CD4-positive, alpha-beta T cell (primary cell): ENCODE measurements at regions not wholly inside any gene's neighbourhood (a gene's known extent, or its start where the extent isn't known, plus 50 kb on each side); places are given as distances from the start of the nearest gene placed in this dataset.

Experiments used
- ATAC-seq: fragments of 200-7000 bp; cut with Tn5 transposase; one replicate; pipeline ENCODE4 v1.10.0; 2022; ENCODE audit warnings: mild to moderate bottlenecking; ENCODE audit not compliant: poor library complexity
- CTCF ChIA-PET: fragments of 350-600 bp; sonication (Branson Sonifier 250); formaldehyde crosslinking; loops from one replicate; lab custom pipeline; 2021; ENCODE audit warnings: antibody characterized with exemption, inconsistent platforms; lab: Charles Lee
- POLR2A ChIA-PET: fragments of 350-600 bp; sonication (Branson Sonifier 250); formaldehyde crosslinking; loops from one replicate; lab custom pipeline; 2021; ENCODE audit warnings: antibody characterized with exemption, inconsistent platforms; lab: Charles Lee
- DNase-seq, 14 experiments: peaks; one replicate each; pipeline ENCODE4 v3.0.0-alpha.2; 2013 to 2020; ENCODE audit warnings: mixed read lengths in 2 of 14
- H3K27ac ChIP-seq, 2 donors: one replicate each; pipeline versions ENCODE4 v1.5.1 to v1.7.0; 2013; ENCODE audit warnings: low read length in 2 of 2, low read depth in 1 of 2, mild to moderate bottlenecking in 1 of 2
- H3K27me3 ChIP-seq, 2 experiments: 1 replicate in 1 of 2; 2 replicates in 1 of 2; pipeline versions ENCODE4 v1.6.1 to v1.7.0; 2013; ENCODE audit warnings: low read length in 2 of 2, control low read depth in 1 of 2, mild to moderate bottlenecking in 1 of 2, moderate library complexity in 1 of 2; ENCODE audit not compliant: insufficient read depth in 2 of 2, control insufficient read depth in 1 of 2
- H3K36me3 ChIP-seq: one replicate; pipeline ENCODE4 v1.6.1; 2013; ENCODE audit warnings: low read length, control low read depth; ENCODE audit not compliant: insufficient read depth
- H3K4me1 ChIP-seq: one replicate; pipeline ENCODE4 v1.6.1; 2013; ENCODE audit warnings: low read length, control low read depth; ENCODE audit not compliant: insufficient read depth
- H3K4me3 ChIP-seq: one replicate; pipeline ENCODE4 v1.5.1; 2013; ENCODE audit warnings: mild to moderate bottlenecking, low read length, moderate library complexity
- H3K9me3 ChIP-seq, 2 experiments: 1 replicate in 1 of 2; 2 replicates in 1 of 2; pipeline versions ENCODE4 v1.6.1 to v1.7.0; 2013; ENCODE audit warnings: low read length in 2 of 2, mild to moderate bottlenecking in 2 of 2, control low read depth in 1 of 2, moderate library complexity in 1 of 2; ENCODE audit not compliant: control insufficient read depth in 1 of 2, insufficient read depth in 1 of 2
- H3K27ac Mint-ChIP-seq: one replicate; pipeline ENCODE4 v1.8.0; 2020; ENCODE audit warnings: mixed read lengths
- H3K27me3 Mint-ChIP-seq: one replicate; pipeline ENCODE4 v1.8.0; 2021; ENCODE audit warnings: mixed read lengths
- H3K36me3 Mint-ChIP-seq: one replicate; pipeline ENCODE4 v1.8.0; 2021; ENCODE audit warnings: low read depth, mixed read lengths
- H3K4me1 Mint-ChIP-seq: one replicate; pipeline ENCODE4 v1.8.0; 2021; ENCODE audit warnings: low read depth, mixed read lengths
- H3K4me3 Mint-ChIP-seq: one replicate; pipeline ENCODE4 v1.8.0; 2020; ENCODE audit warnings: mild to moderate bottlenecking, mixed read lengths
- H3K9me3 Mint-ChIP-seq: one replicate; pipeline ENCODE4 v1.8.0; 2020; ENCODE audit warnings: mixed read lengths
- intact Hi-C, 2 experiments: fragments of 100-400 bp; cut with DNase I in 1 of 2; cut with micrococcal nuclease in 1 of 2; formaldehyde crosslinking; loops; one replicate each; pipeline versions ENCODE4 v1.15.1 to v1.9.0; 2023 to 2025; cut with DNase I, micrococcal nuclease
- TF ChIP-seq, protein P1 (sequence below): fragments of 200-600 bp; IDR thresholded peaks from one replicate; pipeline ENCODE4 v1.8.0; 2022; ENCODE audit warnings: antibody characterized with exemption, mild to moderate bottlenecking

DNA sequence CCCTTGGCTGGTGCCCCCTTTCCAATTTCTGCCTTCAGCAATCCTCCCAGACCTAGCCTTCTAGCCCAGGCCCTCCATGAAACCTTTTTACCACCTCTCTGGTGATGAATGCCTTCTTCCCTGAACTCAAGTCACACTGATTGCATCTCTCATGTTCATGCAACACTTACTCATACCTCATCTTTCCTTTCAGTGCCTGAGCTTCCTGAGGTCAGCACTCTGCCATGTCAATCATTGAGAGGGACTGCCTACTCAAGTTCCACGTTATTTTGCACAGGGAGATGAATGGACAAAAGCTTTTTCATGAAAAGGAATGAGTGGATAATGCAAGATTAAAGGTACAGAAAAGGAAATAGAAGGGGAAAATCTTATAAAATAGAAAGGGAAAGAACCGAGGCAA, 60.1 kb upstream of the PLEKHG1 start:
- CTCF ChIA-PET, result no interaction called here
- Mint-ChIP-seq H3K4me1 (no peaks in the 10 kb centered on the region), H3K27ac (no peak overlapping the region), H3K36me3 (no peaks in the 10 kb centered on the region), H3K4me3 (no peak overlapping the region), H3K9me3 (no peaks in the 10 kb centered on the region), H3K27me3 (peaks cover 18% of the 10 kb centered on the region)
- Histone ChIP-seq H3K27me3 (no peaks in the 10 kb centered on the region), H3K9me3 (no peaks in the 10 kb centered on the region), H3K27ac (no peak overlapping the region), H3K4me1 (no peaks in the 10 kb centered on the region), H3K36me3 (no peaks in the 10 kb centered on the region), H3K4me3 (no peak overlapping the region)
- intact Hi-C loops, result no loop called here
- DNase-seq, result no peak
- ATAC-seq, result no peak
- TF ChIP-seq, protein P1, sequence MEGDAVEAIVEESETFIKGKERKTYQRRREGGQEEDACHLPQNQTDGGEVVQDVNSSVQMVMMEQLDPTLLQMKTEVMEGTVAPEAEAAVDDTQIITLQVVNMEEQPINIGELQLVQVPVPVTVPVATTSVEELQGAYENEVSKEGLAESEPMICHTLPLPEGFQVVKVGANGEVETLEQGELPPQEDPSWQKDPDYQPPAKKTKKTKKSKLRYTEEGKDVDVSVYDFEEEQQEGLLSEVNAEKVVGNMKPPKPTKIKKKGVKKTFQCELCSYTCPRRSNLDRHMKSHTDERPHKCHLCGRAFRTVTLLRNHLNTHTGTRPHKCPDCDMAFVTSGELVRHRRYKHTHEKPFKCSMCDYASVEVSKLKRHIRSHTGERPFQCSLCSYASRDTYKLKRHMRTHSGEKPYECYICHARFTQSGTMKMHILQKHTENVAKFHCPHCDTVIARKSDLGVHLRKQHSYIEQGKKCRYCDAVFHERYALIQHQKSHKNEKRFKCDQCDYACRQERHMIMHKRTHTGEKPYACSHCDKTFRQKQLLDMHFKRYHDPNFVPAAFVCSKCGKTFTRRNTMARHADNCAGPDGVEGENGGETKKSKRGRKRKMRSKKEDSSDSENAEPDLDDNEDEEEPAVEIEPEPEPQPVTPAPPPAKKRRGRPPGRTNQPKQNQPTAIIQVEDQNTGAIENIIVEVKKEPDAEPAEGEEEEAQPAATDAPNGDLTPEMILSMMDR, result no peak
- POLR2A ChIA-PET, result no interaction called here

DNA sequence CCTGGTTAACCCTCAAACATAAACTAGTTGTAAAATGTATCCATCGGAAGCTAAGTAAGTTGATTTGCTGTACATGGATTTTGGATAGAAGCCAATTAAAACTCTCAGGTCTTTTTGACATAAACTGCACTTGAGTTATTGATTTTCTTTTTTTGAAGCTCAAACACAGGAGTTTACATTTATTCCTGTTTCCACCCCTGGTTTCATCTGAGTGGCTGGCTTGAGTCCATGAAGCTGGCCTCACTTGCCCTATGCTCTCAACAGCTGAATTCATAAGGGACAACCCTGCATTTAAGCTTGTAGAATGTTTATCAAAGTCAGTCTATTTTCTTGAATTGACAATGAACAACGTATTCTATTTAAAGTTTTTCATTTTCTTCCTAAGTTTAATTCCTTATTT, 58.1 kb upstream of the PLEKHG1 start:
- no peaks in the 10 kb centered on the region for H3K9me3 Mint-ChIP-seq
- ATAC-seq (no peak), DNase-seq (no peak)
- Histone ChIP-seq H3K9me3 (no peaks in the 10 kb centered on the region), H3K27me3 (no peaks in the 10 kb centered on the region), H3K4me1 (no peaks in the 10 kb centered on the region), H3K27ac (no peak overlapping the region), H3K36me3 (no peaks in the 10 kb centered on the region), H3K4me3 (no peak overlapping the region)
- H3K27ac Mint-ChIP-seq, result no peak overlapping the region
- peaks cover 12% of the 10 kb centered on the region for H3K27me3 Mint-ChIP-seq
- TF ChIP-seq, protein P1, result no peak
- CTCF ChIA-PET, result no interaction called here
- POLR2A ChIA-PET, result no interaction called here
- intact Hi-C loops, result no loop called here
- no peaks in the 10 kb centered on the region for H3K4me1 Mint-ChIP-seq
- H3K36me3 Mint-ChIP-seq, result no peaks in the 10 kb centered on the region
- H3K4me3 Mint-ChIP-seq, result no peak overlapping the region

DNA sequence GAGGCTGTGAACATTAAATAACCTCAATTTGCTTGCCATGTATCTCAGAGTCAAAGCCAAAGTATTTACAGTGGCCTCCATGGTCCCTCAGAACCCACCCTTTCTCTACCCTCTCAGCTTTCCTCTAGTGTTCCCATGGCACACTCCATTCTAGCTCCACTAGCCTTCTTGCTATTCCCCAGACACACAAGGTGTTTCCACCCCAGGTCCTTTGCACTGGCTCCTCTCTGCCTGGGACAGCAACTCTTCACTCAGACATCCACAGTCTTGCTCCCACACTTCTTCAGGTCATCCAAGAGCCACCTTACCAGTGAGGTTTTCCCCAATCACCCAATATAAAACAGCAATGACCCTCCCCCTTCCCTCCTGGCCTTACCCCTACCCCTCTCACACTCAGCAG, 56.5 kb upstream of the PLEKHG1 start:
- POLR2A ChIA-PET, result no interaction called here
- H3K27me3 Mint-ChIP-seq, result peaks cover 18% of the 10 kb centered on the region
- H3K27ac Mint-ChIP-seq, result no peak overlapping the region
- H3K9me3 Mint-ChIP-seq, result no peaks in the 10 kb centered on the region
- no peak overlapping the region for H3K4me3 ChIP-seq
- no peaks in the 10 kb centered on the region for H3K4me1 Mint-ChIP-seq
- intact Hi-C loops, result no loop called here
- no peaks in the 10 kb centered on the region for H3K36me3 Mint-ChIP-seq
- DNase-seq, result no peak
- no peak for ATAC-seq
- no peak overlapping the region for H3K27ac ChIP-seq
- CTCF ChIA-PET, result no interaction called here
- H3K36me3 ChIP-seq, result no peaks in the 10 kb centered on the region
- TF ChIP-seq, protein P1, result no peak
- peaks cover 0 to 3% of the 10 kb centered on the region in 2 experiments for H3K27me3 ChIP-seq
- H3K9me3 ChIP-seq, result no peaks in the 10 kb centered on the region
- no peak overlapping the region for H3K4me3 Mint-ChIP-seq
- no peaks in the 10 kb centered on the region for H3K4me1 ChIP-seq
